ENCODE measurements at regions not wholly inside any gene's neighbourhood (a gene's known extent, or its start where the extent isn't known, plus 50 kb on each side); places are given as distances from the start of the nearest gene placed in this dataset.

DNA sequence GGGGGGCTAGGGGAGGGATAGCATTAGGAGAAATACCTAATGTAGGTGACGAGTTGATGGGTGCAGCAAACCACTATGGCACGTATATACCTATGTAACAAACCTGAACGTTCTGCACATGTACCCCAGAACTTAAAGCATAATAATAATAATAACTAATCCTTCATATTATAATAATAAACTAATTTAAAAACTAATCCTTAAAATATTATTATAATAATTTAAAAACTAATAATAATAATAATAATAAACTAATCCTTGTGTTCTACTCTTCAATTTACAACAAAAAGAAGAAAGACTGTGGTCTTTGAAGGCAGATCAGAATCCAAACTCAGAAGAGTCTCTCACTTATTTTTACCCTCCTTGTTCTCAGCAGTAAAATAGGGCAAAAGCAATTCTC is 774.9 kb downstream of the CDH8 start:
- Histone ChIP-seq H3K27ac (ENCODE audit: low read length) (no peak overlapping the region), H3K9ac (ENCODE audit: low read length) (no peak overlapping the region), H3K27me3 (replicated peaks; ENCODE audit: insufficient read depth, low read length) (no peaks in the 10 kb centered on the region), H3K4me2 (ENCODE audit: low read depth, low read length) (no peak overlapping the region), H3K79me2 (ENCODE audit: low read length) (no peaks in the 10 kb centered on the region), H4K20me1 (ENCODE audit: insufficient read depth, low read length) (no peaks in the 10 kb centered on the region), H3F3A (ENCODE audit: insufficient read depth, low read length) (no peaks in the 10 kb centered on the region), H3K4me1 (ENCODE audit: low read length) (no peaks in the 10 kb centered on the region), H3K36me3 (replicated peaks; ENCODE audit: insufficient read depth, low read length) (no peaks in the 10 kb centered on the region), H3K9me3 (replicated peaks; ENCODE audit: insufficient read depth, low read length) (no peaks in the 10 kb centered on the region), H3K4me3 (ENCODE audit: low read length) (no peak overlapping the region), H3K9me2 (replicated peaks; ENCODE audit: insufficient read depth, low read length) (no peaks in the 10 kb centered on the region), H2AFZ (ENCODE audit: low read length) (no peak overlapping the region)
- TF ChIP-seq, protein P1, sequence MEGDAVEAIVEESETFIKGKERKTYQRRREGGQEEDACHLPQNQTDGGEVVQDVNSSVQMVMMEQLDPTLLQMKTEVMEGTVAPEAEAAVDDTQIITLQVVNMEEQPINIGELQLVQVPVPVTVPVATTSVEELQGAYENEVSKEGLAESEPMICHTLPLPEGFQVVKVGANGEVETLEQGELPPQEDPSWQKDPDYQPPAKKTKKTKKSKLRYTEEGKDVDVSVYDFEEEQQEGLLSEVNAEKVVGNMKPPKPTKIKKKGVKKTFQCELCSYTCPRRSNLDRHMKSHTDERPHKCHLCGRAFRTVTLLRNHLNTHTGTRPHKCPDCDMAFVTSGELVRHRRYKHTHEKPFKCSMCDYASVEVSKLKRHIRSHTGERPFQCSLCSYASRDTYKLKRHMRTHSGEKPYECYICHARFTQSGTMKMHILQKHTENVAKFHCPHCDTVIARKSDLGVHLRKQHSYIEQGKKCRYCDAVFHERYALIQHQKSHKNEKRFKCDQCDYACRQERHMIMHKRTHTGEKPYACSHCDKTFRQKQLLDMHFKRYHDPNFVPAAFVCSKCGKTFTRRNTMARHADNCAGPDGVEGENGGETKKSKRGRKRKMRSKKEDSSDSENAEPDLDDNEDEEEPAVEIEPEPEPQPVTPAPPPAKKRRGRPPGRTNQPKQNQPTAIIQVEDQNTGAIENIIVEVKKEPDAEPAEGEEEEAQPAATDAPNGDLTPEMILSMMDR (IDR thresholded peaks at IDR 0.05; ENCODE audit: low read length) = no peak
- TF ChIP-seq EZH2phosphoT487 (IDR thresholded peaks at IDR 0.05; ENCODE audit: low read length) (no peak), EZH2 (optimal IDR thresholded peaks at IDR 0.05; ENCODE audit: low read depth, low read length) (no peak)
- DNase-seq = no peak

DNA sequence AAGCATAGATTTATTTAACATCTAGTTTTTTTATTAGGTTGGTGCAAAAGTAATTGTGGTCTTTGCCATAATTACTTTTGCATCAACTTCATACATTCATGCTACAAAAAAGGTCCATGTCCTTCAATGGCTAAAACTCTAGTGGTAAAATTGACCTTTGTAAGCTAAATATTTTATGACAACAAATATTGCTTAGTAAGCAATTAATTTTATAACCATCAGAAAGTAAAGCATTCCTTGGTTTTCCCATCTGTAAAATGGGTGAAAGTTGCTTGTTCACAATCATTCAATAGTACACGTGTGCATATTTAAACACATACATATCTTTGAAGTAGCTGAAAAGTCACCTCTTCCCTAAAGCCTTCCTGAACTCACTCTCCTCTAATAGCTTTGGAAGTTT is 789.6 kb downstream of the CDH8 start:
- Histone ChIP-seq H3K9me3 (replicated peaks; ENCODE audit: insufficient read depth, low read length) (no peaks in the 10 kb centered on the region), H3K4me1 (ENCODE audit: low read length) (no peaks in the 10 kb centered on the region), H3K4me2 (ENCODE audit: low read depth, low read length) (no peak overlapping the region), H3F3A (ENCODE audit: insufficient read depth, low read length) (no peaks in the 10 kb centered on the region), H3K27me3 (replicated peaks; ENCODE audit: insufficient read depth, low read length) (no peaks in the 10 kb centered on the region), H3K9me2 (replicated peaks; ENCODE audit: insufficient read depth, low read length) (no peaks in the 10 kb centered on the region), H4K20me1 (ENCODE audit: insufficient read depth, low read length) (no peaks in the 10 kb centered on the region), H3K4me3 (ENCODE audit: low read length) (no peak overlapping the region), H2AFZ (ENCODE audit: low read length) (no peak overlapping the region), H3K79me2 (ENCODE audit: low read length) (no peaks in the 10 kb centered on the region), H3K9ac (ENCODE audit: low read length) (no peak overlapping the region), H3K36me3 (replicated peaks; ENCODE audit: insufficient read depth, low read length) (no peaks in the 10 kb centered on the region), H3K27ac (ENCODE audit: low read length) (no peak overlapping the region)
- no peak for DNase-seq
- TF ChIP-seq, protein P1 (IDR thresholded peaks at IDR 0.05; ENCODE audit: low read length) = no peak
- TF ChIP-seq EZH2phosphoT487 (IDR thresholded peaks at IDR 0.05; ENCODE audit: low read length) (no peak), EZH2 (optimal IDR thresholded peaks at IDR 0.05; ENCODE audit: low read depth, low read length) (no peak)

DNA sequence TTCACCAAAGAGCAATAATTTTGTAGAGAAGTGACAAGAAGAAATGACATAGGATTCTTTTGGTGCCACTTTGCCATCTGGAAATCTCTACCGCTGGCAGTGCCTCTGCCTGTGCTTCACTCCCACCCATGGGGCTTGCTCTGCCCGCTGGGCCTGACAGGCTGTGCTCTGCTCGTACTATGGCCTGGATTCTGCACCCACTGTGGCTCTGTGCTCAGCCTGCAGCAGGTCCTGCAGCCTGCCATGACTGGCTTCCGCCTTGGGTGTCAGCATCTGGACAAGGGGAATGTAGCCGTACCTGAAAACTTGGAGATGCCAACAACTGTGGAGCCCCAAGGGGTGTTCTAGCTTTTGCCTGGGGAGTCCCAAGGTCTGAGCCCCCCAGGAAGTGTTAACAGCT is 792.3 kb downstream of the CDH8 start:
- no peak overlapping the region for H3K27ac ChIP-seq (ENCODE audit: low read length)
- TF ChIP-seq, protein P1 (IDR thresholded peaks at IDR 0.05; ENCODE audit: low read length) = no peak
- TF ChIP-seq EZH2 (optimal IDR thresholded peaks at IDR 0.05; ENCODE audit: low read depth, low read length) (no peak), EZH2phosphoT487 (IDR thresholded peaks at IDR 0.05; ENCODE audit: low read length) (no peak)

More for the DNA sequence above, 792.3 kb downstream of the CDH8 start:
- Histone ChIP-seq H3K9me3 (replicated peaks; ENCODE audit: insufficient read depth, low read length) (no peaks in the 10 kb centered on the region), H3K79me2 (ENCODE audit: low read length) (no peaks in the 10 kb centered on the region), H3K4me1 (ENCODE audit: low read length) (no peaks in the 10 kb centered on the region), H3K4me3 (ENCODE audit: low read length) (no peak overlapping the region), H3K36me3 (replicated peaks; ENCODE audit: insufficient read depth, low read length) (no peaks in the 10 kb centered on the region), H3K9me2 (replicated peaks; ENCODE audit: insufficient read depth, low read length) (no peaks in the 10 kb centered on the region), H3K9ac (ENCODE audit: low read length) (no peak overlapping the region), H3F3A (ENCODE audit: insufficient read depth, low read length) (no peaks in the 10 kb centered on the region), H4K20me1 (ENCODE audit: insufficient read depth, low read length) (no peaks in the 10 kb centered on the region), H3K4me2 (ENCODE audit: low read depth, low read length) (no peak overlapping the region), H2AFZ (ENCODE audit: low read length) (no peak overlapping the region), H3K27me3 (replicated peaks; ENCODE audit: insufficient read depth, low read length) (no peaks in the 10 kb centered on the region)
- DNase-seq = no peak
